H9 (cell line): ENCODE measurements at regions not wholly inside any gene's neighbourhood (a gene's known extent, or its start where the extent isn't known, plus 50 kb on each side); places are given as distances from the start of the nearest gene placed in this dataset.

Experiments
- DNase-seq: peaks from one replicate; pipeline ENCODE4 v3.0.0-alpha.2; 2017
- H2AFZ ChIP-seq: one replicate; pipeline ENCODE4 v1.6.1; 2013; ENCODE audit warnings: mild to moderate bottlenecking, low read length, control low read depth, moderate library complexity
- H2AK5ac ChIP-seq: 2 replicates; pipeline ENCODE4 v1.6.1; 2013; ENCODE audit warnings: low read length, control low read depth, mixed read lengths; ENCODE audit not compliant: insufficient read length
- H2BK120ac ChIP-seq: one replicate; pipeline ENCODE4 v1.6.1; 2013; ENCODE audit warnings: low read depth, mild to moderate bottlenecking, low read length, control low read depth, inconsistent platforms; ENCODE audit not compliant: poor library complexity, severe bottlenecking
- H2BK12ac ChIP-seq: 2 replicates; pipeline ENCODE4 v1.6.1; 2013; ENCODE audit warnings: low read length, control low read depth, mixed read lengths, low read depth; ENCODE audit not compliant: insufficient read length
- H2BK15ac ChIP-seq: 2 replicates; pipeline ENCODE4 v1.6.1; 2013; ENCODE audit warnings: low read depth, low read length, control low read depth
- H2BK20ac ChIP-seq: one replicate; pipeline ENCODE4 v1.6.1; 2013; ENCODE audit warnings: low read depth, mild to moderate bottlenecking, low read length, control low read depth, inconsistent platforms; ENCODE audit not compliant: poor library complexity, severe bottlenecking
- H2BK5ac ChIP-seq: 2 replicates; pipeline ENCODE4 v1.6.1; 2013; ENCODE audit warnings: low read length, control low read depth, mixed read lengths; ENCODE audit not compliant: insufficient read length
- H3K14ac ChIP-seq: 2 replicates; pipeline ENCODE4 v1.6.1; 2013; ENCODE audit warnings: low read length, control low read depth; ENCODE audit not compliant: insufficient read depth
- H3K18ac ChIP-seq: 2 replicates; pipeline ENCODE4 v1.6.1; 2013; ENCODE audit warnings: low read depth, mild to moderate bottlenecking, mixed read lengths, low read length, control low read depth; ENCODE audit not compliant: insufficient read length
- H3K23ac ChIP-seq: 2 replicates; pipeline ENCODE4 v1.6.1; 2013; ENCODE audit warnings: low read length, control low read depth, mixed read lengths, low read depth; ENCODE audit not compliant: insufficient read length
- H3K23me2 ChIP-seq: 2 replicates; pipeline ENCODE4 v1.6.1; 2013; ENCODE audit warnings: low read depth, mild to moderate bottlenecking, mixed read lengths, low read length, control low read depth; ENCODE audit not compliant: insufficient read length, poor library complexity, severe bottlenecking
- H3K27ac ChIP-seq: 2 replicates; pipeline ENCODE4 v1.5.1; 2013; ENCODE audit warnings: low read length, control low read depth, mixed read lengths, low read depth; ENCODE audit not compliant: insufficient read length
- H3K27me3 ChIP-seq: 2 replicates; pipeline ENCODE4 v1.6.1; 2013; ENCODE audit warnings: low read length, control low read depth, inconsistent platforms; ENCODE audit not compliant: insufficient read depth
- H3K4ac ChIP-seq: 2 replicates; pipeline ENCODE4 v1.6.1; 2013; ENCODE audit warnings: low read depth, mild to moderate bottlenecking, control low read depth, inconsistent platforms, low read length, moderate library complexity
- H3K4me1 ChIP-seq: 2 replicates; pipeline ENCODE4 v1.6.1; 2013; ENCODE audit warnings: low read length, control low read depth, inconsistent platforms; ENCODE audit not compliant: insufficient read depth
- H3K4me2 ChIP-seq: 2 replicates; pipeline ENCODE4 v1.6.1; 2013; ENCODE audit warnings: low read length, control low read depth, mixed read lengths; ENCODE audit not compliant: insufficient read length, insufficient read depth
- H3K56ac ChIP-seq: 2 replicates; pipeline ENCODE4 v1.6.1; 2013; ENCODE audit warnings: low read depth, mild to moderate bottlenecking, mixed read lengths, low read length, control low read depth; ENCODE audit not compliant: insufficient read length
- H3K79me1 ChIP-seq: 2 replicates; pipeline ENCODE4 v1.6.1; 2013; ENCODE audit warnings: low read depth, mild to moderate bottlenecking, moderate library complexity, low read length, control low read depth, inconsistent platforms; ENCODE audit not compliant: insufficient read depth, poor library complexity, severe bottlenecking
- H3K79me2 ChIP-seq: 2 replicates; pipeline ENCODE4 v1.6.1; 2013; ENCODE audit warnings: low read length, control low read depth, inconsistent platforms; ENCODE audit not compliant: insufficient read depth
- H3K9ac ChIP-seq: 2 replicates; pipeline ENCODE4 v1.6.1; 2013; ENCODE audit warnings: low read length, control low read depth, mixed read lengths; ENCODE audit not compliant: insufficient read length; ENCODE audit errors: extremely low read depth
- H3K9me3 ChIP-seq: one replicate; pipeline ENCODE4 v1.6.1; 2013; ENCODE audit warnings: low read depth, low read length, inconsistent platforms; ENCODE audit not compliant: control insufficient read depth
- H3T11ph ChIP-seq: one replicate; pipeline ENCODE4 v1.6.1; 2013; ENCODE audit warnings: mild to moderate bottlenecking, low read length, control low read depth, inconsistent platforms
- H4K20me1 ChIP-seq: one replicate; pipeline ENCODE4 v1.6.1; 2013; ENCODE audit not compliant: control insufficient read depth, insufficient read length, insufficient read depth
- H4K5ac ChIP-seq: 2 replicates; pipeline ENCODE4 v1.6.1; 2013; ENCODE audit warnings: low read depth, mild to moderate bottlenecking, mixed read lengths, low read length, control low read depth; ENCODE audit not compliant: insufficient read length
- H4K8ac ChIP-seq: replicated peaks from 2 replicates; pipeline ENCODE4 v1.6.1; 2013; ENCODE audit warnings: low read length, control low read depth, mixed read lengths, low read depth; ENCODE audit not compliant: insufficient read length
- H4K91ac ChIP-seq: 2 replicates; pipeline ENCODE4 v1.6.1; 2013; ENCODE audit warnings: low read depth, mild to moderate bottlenecking, moderate library complexity, mixed read lengths, low read length, control low read depth; ENCODE audit not compliant: insufficient read length
- H3K27ac Mint-ChIP-seq, 3 experiments: 2 replicates in 2 of 3; 3 replicates in 1 of 3; pipeline ENCODE4 v1.8.0; 2020 to 2021; ENCODE audit warnings: mixed read lengths in 3 of 3, mild to moderate bottlenecking in 1 of 3, moderate library complexity in 1 of 3
- H3K27me3 Mint-ChIP-seq: 2 replicates; pipeline ENCODE4 v1.8.0; 2021; ENCODE audit warnings: low read depth, mild to moderate bottlenecking, moderate library complexity, mixed read lengths
- H3K36me3 Mint-ChIP-seq, 3 experiments: 2 replicates in 2 of 3; 3 replicates in 1 of 3; pipeline ENCODE4 v1.8.0; 2020 to 2021; ENCODE audit warnings: low read depth in 3 of 3, mixed read lengths in 3 of 3; ENCODE audit not compliant: insufficient read depth in 1 of 3
- H3K4me1 Mint-ChIP-seq, 2 experiments: 2 replicates each; pipeline ENCODE4 v1.8.0; 2020; ENCODE audit warnings: mixed read lengths in 2 of 2
- H3K4me3 Mint-ChIP-seq, 2 experiments: 2 replicates in 1 of 2; 3 replicates in 1 of 2; pipeline ENCODE4 v1.8.0; 2020 to 2021; ENCODE audit warnings: mild to moderate bottlenecking in 2 of 2, mixed read lengths in 2 of 2, moderate library complexity in 1 of 2
- H3K9me3 Mint-ChIP-seq, 2 experiments: 2 replicates in 1 of 2; 3 replicates in 1 of 2; pipeline ENCODE4 v1.8.0; 2020; ENCODE audit warnings: mild to moderate bottlenecking in 2 of 2, mixed read lengths in 2 of 2, moderate library complexity in 1 of 2
- TF ChIP-seq, protein P1 (sequence below): fragments of 200-600 bp; sonication (generic); conservative IDR thresholded peaks from 3 replicates; pipeline ENCODE4 v1.8.0; 2021; ENCODE audit warnings: antibody characterized with exemption, mild to moderate bottlenecking

DNA sequence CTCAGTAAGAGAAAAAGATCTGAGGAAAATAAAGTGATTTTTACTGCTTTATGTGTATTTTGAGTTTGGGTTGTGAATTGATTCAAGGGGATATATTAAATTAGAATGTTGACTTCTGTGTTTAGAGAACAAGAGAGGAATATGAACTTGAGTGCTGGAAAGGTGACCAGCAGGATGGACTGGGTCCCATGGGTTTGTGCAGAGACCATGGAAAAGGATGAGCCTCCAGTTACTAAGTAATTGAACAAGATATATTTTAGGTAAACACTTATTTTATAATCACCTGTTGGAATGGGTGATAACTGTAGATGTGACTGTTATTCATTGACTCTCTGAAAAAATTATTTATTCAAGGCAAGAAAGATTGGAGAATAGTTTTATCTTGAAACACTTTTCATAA lies 82.0 kb upstream of the TOP3B start:
- Histone ChIP-seq H4K91ac (no peak overlapping the region), H3K4me1 (no peaks in the 10 kb centered on the region), H3K4me2 (no peak overlapping the region), H3T11ph (no peak overlapping the region), H2BK15ac (no peak overlapping the region), H2BK5ac (no peak overlapping the region), H2AFZ (no peak overlapping the region), H2BK20ac (no peak overlapping the region), H3K9me3 (no peaks in the 10 kb centered on the region), H2AK5ac (no peak overlapping the region), H3K23ac (no peak overlapping the region), H3K14ac (no peak overlapping the region), H3K9ac (no peak overlapping the region), H3K79me2 (no peaks in the 10 kb centered on the region), H3K27ac (no peak overlapping the region), H4K5ac (no peak overlapping the region), H4K8ac (no peak overlapping the region), H4K20me1 (no peaks in the 10 kb centered on the region), H3K4ac (no peak overlapping the region), H3K79me1 (no peaks in the 10 kb centered on the region), H2BK12ac (no peak overlapping the region), H3K23me2 (peaks cover 4% of the 10 kb centered on the region), H2BK120ac (no peak overlapping the region), H3K56ac (no peak overlapping the region), H3K18ac (no peak overlapping the region), H3K27me3 (peaks cover 59% of the 10 kb centered on the region)
- Mint-ChIP-seq H3K4me3 (no peak overlapping the region), H3K4me1 (peaks cover 0 to 6% of the 10 kb centered on the region in 2 experiments; a peak in 3 of 4 replicates), H3K36me3 (no peaks in the 10 kb centered on the region), H3K27ac (no peak overlapping the region), H3K27me3 (peaks cover 99% of the 10 kb centered on the region), H3K9me3 (peaks cover 0 to 4% of the 10 kb centered on the region in 2 experiments; a peak in 3 of 5 replicates)
- TF ChIP-seq, protein P1, sequence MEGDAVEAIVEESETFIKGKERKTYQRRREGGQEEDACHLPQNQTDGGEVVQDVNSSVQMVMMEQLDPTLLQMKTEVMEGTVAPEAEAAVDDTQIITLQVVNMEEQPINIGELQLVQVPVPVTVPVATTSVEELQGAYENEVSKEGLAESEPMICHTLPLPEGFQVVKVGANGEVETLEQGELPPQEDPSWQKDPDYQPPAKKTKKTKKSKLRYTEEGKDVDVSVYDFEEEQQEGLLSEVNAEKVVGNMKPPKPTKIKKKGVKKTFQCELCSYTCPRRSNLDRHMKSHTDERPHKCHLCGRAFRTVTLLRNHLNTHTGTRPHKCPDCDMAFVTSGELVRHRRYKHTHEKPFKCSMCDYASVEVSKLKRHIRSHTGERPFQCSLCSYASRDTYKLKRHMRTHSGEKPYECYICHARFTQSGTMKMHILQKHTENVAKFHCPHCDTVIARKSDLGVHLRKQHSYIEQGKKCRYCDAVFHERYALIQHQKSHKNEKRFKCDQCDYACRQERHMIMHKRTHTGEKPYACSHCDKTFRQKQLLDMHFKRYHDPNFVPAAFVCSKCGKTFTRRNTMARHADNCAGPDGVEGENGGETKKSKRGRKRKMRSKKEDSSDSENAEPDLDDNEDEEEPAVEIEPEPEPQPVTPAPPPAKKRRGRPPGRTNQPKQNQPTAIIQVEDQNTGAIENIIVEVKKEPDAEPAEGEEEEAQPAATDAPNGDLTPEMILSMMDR, result no peak
- no peak for DNase-seq
